Activated gamma-delta T cell treated with Interleukin-2 at 50 U/mL for 16 hours (primary cell): ENCODE measurements at regions not wholly inside any gene's neighbourhood (a gene's known extent, or its start where the extent isn't known, plus 50 kb on each side); places are given as distances from the start of the nearest gene placed in this dataset.

Experiments used
- DNase-seq: peaks from one replicate; pipeline ENCODE4 v3.0.0-alpha.2; 2020

- no peak for DNase-seq
Measured at GRCh38 chr18:24629921-24630320, 169.5 kb downstream of the HRH4 start.

GRCh38 chr18:24630346-24630880 is 170.0 kb downstream of the HRH4 start:
- DNase-seq, result no peak

- DNase-seq, result no peak
Measured at GRCh38 chr18:24631243-24632025, 171.0 kb downstream of the HRH4 start.

GRCh38 chr18:24632158-24632988 is 171.9 kb downstream of the HRH4 start:
- DNase-seq, result no peak

GRCh38 chr18:24633121-24633520 is 172.7 kb downstream of the HRH4 start:
- DNase-seq, result no peak

GRCh38 chr18:24649571-24649970 is 189.1 kb downstream of the HRH4 start:
- no peak for DNase-seq

- no peak for DNase-seq
Measured at GRCh38 chr18:24651434-24651833, 191.0 kb downstream of the HRH4 start.

GRCh38 chr18:24656050-24656449 is 195.6 kb downstream of the HRH4 start:
- DNase-seq, result no peak

GRCh38 chr18:24656551-24657443 is 196.4 kb downstream of the HRH4 start:
- DNase-seq, result no peak

- DNase-seq, result no peak
Measured at GRCh38 chr18:24657444-24657842, 197.0 kb downstream of the HRH4 start.

- no peak for DNase-seq
Measured at GRCh38 chr18:24658302-24658701, 197.9 kb downstream of the HRH4 start.

- DNase-seq, result peak; percentile 38
Measured at GRCh38 chr18:24659827-24660720, 199.6 kb downstream of the HRH4 start.

- no peak for DNase-seq
Measured at GRCh38 chr18:24660956-24661355, 200.5 kb downstream of the HRH4 start.

GRCh38 chr18:24662412-24662821 is 202.0 kb downstream of the HRH4 start:
- no peak for DNase-seq

GRCh38 chr18:24663026-24663425 is 202.6 kb downstream of the HRH4 start:
- DNase-seq, result no peak

- no peak for DNase-seq
Measured at GRCh38 chr18:24669015-24669414, 208.6 kb downstream of the HRH4 start.

GRCh38 chr18:24669502-24669901 is 209.1 kb downstream of the HRH4 start:
- no peak for DNase-seq

- DNase-seq, result no peak
Measured at GRCh38 chr18:24672165-24672941, 211.9 kb downstream of the HRH4 start.

GRCh38 chr18:24674200-24674599 is 213.8 kb downstream of the HRH4 start:
- DNase-seq, result no peak

- no peak for DNase-seq
Measured at GRCh38 chr18:24674605-24675004, 214.2 kb downstream of the HRH4 start.

- no peak for DNase-seq
Measured at GRCh38 chr18:24677011-24677410, 216.6 kb downstream of the HRH4 start.
